ENCODE measurements at regions not wholly inside any gene's neighbourhood (a gene's known extent, or its start where the extent isn't known, plus 50 kb on each side); places are given as distances from the start of the nearest gene placed in this dataset.

- Mint-ChIP-seq H3K4me3 (ENCODE audit: low read depth, unreplicated experiment) (no peak overlapping the region), H3K27me3 (ENCODE audit: unreplicated experiment) (peaks cover 42% of the 10 kb centered on the region), H3K27ac (ENCODE audit: unreplicated experiment) (no peak overlapping the region), H3K4me1 (ENCODE audit: low read depth, unreplicated experiment) (no peaks in the 10 kb centered on the region), H3K9me3 (ENCODE audit: low read depth, unreplicated experiment) (no peaks in the 10 kb centered on the region), H3K36me3 (ENCODE audit: insufficient read depth, unreplicated experiment) (no peaks in the 10 kb centered on the region)
- no TSS peak for BruUV-seq (replicated peaks)
- intact Hi-C loops (cut with micrococcal nuclease; ENCODE audit: unreplicated experiment): no loop called here
- no peak for DNase-seq
- CTCF ChIA-PET: interaction anchor here (0.7 to 1.2 kb wide), 2 partner anchors 206 to 218 kb away, joined by 3 read pairs; no protein-coding TSS in a partner anchor
- TF ChIP-seq CTCF (IDR thresholded peaks at IDR 0.05; ENCODE audit: unreplicated experiment): no peak
Observed at GRCh38 chr13:29713839-29714238, 118.4 kb upstream of the SLC7A1 start.

- Mint-ChIP-seq H3K27me3 (ENCODE audit: unreplicated experiment) (peaks cover 31% of the 10 kb centered on the region), H3K36me3 (ENCODE audit: insufficient read depth, unreplicated experiment) (no peaks in the 10 kb centered on the region), H3K4me3 (ENCODE audit: low read depth, unreplicated experiment) (no peak overlapping the region), H3K4me1 (ENCODE audit: low read depth, unreplicated experiment) (no peaks in the 10 kb centered on the region), H3K9me3 (ENCODE audit: low read depth, unreplicated experiment) (no peaks in the 10 kb centered on the region), H3K27ac (ENCODE audit: unreplicated experiment) (no peak overlapping the region)
- BruUV-seq (replicated peaks): no TSS peak
- no peak for TF ChIP-seq CTCF (IDR thresholded peaks at IDR 0.05; ENCODE audit: unreplicated experiment)
- intact Hi-C loops (cut with micrococcal nuclease; ENCODE audit: unreplicated experiment): no loop called here
- DNase-seq: no peak
- CTCF ChIA-PET: no interaction called here
Observed at GRCh38 chr13:29711776-29712175, 116.3 kb upstream of the SLC7A1 start.

- Mint-ChIP-seq H3K4me1 (ENCODE audit: low read depth, unreplicated experiment) (no peaks in the 10 kb centered on the region), H3K27me3 (ENCODE audit: unreplicated experiment) (peaks cover 31% of the 10 kb centered on the region), H3K36me3 (ENCODE audit: insufficient read depth, unreplicated experiment) (no peaks in the 10 kb centered on the region), H3K27ac (ENCODE audit: unreplicated experiment) (no peak overlapping the region), H3K9me3 (ENCODE audit: low read depth, unreplicated experiment) (no peaks in the 10 kb centered on the region), H3K4me3 (ENCODE audit: low read depth, unreplicated experiment) (no peak overlapping the region)
- no TSS peak for BruUV-seq (replicated peaks)
- no peak for DNase-seq
- TF ChIP-seq CTCF (IDR thresholded peaks at IDR 0.05; ENCODE audit: unreplicated experiment): no peak
- intact Hi-C loops (cut with micrococcal nuclease; ENCODE audit: unreplicated experiment): no loop called here
- CTCF ChIA-PET: no interaction called here
Observed at GRCh38 chr13:29710511-29710910, 115.0 kb upstream of the SLC7A1 start.

- no peak for TF ChIP-seq CTCF (IDR thresholded peaks at IDR 0.05; ENCODE audit: unreplicated experiment)
- Mint-ChIP-seq H3K36me3 (ENCODE audit: insufficient read depth, unreplicated experiment) (no peaks in the 10 kb centered on the region), H3K4me1 (ENCODE audit: low read depth, unreplicated experiment) (no peaks in the 10 kb centered on the region), H3K9me3 (ENCODE audit: low read depth, unreplicated experiment) (no peaks in the 10 kb centered on the region), H3K27me3 (ENCODE audit: unreplicated experiment) (peaks cover 31% of the 10 kb centered on the region), H3K27ac (ENCODE audit: unreplicated experiment) (no peak overlapping the region), H3K4me3 (ENCODE audit: low read depth, unreplicated experiment) (no peak overlapping the region)
- no TSS peak for BruUV-seq (replicated peaks)
- CTCF ChIA-PET: interaction anchor here (0.6 to 2.6 kb wide), 2 partner anchors 167 to 201 kb away, joined by 3 to 7 read pairs; no protein-coding TSS in a partner anchor
- no peak for DNase-seq
- intact Hi-C loops (cut with micrococcal nuclease; ENCODE audit: unreplicated experiment): loop anchor here (2.0 kb wide), 1 partner anchor 201 kb away; no protein-coding TSS in a partner anchor
Observed at GRCh38 chr13:29709407-29710069, 114.0 kb upstream of the SLC7A1 start.
